ENCODE measurements at regions not wholly inside any gene's neighbourhood (a gene's known extent, or its start where the extent isn't known, plus 50 kb on each side); places are given as distances from the start of the nearest gene placed in this dataset.

DNA sequence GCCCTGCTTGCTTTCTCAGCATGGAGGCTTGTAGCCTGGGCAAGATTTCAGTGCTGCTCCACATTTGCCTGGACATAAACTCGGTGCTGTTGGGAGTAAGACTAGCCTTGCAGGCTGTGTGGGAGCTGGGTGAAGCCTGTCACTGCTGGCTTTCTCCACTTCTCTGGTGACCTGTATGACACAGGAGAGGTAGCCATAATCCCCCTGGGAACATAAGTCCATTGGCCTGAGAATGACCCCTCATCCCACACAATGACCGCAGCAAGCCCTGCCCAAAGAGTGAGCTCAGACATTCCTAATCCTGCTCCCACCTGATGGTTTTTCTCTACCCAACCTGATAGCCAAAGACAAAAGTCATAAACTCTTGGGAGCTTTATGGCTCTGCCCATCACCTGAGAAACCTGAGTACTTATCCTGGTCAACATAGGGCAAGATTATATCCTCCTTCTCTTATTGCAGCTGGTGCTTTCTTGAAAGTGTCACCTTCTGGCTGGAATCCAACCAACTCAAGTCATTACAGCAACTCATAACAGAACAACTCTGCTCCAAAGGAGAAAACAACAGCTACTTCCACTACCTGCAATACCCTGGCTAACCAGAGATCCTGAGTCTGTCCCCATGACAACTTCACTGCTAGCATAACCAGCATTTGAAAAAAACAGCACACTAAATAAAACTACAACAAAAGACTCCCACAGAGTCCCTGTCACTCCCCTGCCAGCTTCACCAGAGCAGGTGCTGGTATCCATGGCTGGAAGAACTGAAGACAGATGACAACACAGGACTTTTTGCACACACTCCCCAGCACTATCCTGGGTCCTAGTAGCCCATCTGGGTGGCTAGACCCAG lies 834.4 kb upstream of the DDX18 start:
- no peaks in the 10 kb centered on the region for H3K36me3 ChIP-seq (ENCODE audit: control insufficient read depth in 4 of 4, insufficient read depth in 3 of 4, low read depth in 1 of 4, low read length in 3 of 4)
- no peak for DNase-seq (ENCODE audit: low spot score)
- 83% methylated on average over 2 of the region's 2 CpGs for WGBS
- no peak overlapping the region for H3K27ac ChIP-seq (ENCODE audit: low read depth in 1 of 2, low read length in 2 of 2)
- TF ChIP-seq FOXA2 (IDR thresholded peaks at IDR 0.05), result no peak
- no peak for TF ChIP-seq RAD21 (IDR thresholded peaks at IDR 0.05)
- TF ChIP-seq, protein P1, sequence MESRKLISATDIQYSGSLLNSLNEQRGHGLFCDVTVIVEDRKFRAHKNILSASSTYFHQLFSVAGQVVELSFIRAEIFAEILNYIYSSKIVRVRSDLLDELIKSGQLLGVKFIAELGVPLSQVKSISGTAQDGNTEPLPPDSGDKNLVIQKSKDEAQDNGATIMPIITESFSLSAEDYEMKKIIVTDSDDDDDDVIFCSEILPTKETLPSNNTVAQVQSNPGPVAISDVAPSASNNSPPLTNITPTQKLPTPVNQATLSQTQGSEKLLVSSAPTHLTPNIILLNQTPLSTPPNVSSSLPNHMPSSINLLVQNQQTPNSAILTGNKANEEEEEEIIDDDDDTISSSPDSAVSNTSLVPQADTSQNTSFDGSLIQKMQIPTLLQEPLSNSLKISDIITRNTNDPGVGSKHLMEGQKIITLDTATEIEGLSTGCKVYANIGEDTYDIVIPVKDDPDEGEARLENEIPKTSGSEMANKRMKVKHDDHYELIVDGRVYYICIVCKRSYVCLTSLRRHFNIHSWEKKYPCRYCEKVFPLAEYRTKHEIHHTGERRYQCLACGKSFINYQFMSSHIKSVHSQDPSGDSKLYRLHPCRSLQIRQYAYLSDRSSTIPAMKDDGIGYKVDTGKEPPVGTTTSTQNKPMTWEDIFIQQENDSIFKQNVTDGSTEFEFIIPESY (IDR thresholded peaks at IDR 0.05), result no peak
- H3K9me3 ChIP-seq (ENCODE audit: control insufficient read depth in 4 of 4, low read length in 3 of 4), result no peaks in the 10 kb centered on the region
- no peak overlapping the region for H3K9ac ChIP-seq (ENCODE audit: low read depth in 1 of 2, low read length in 2 of 2)
- no peaks in the 10 kb centered on the region for H3K27me3 ChIP-seq (ENCODE audit: control insufficient read depth in 4 of 4, insufficient read depth in 4 of 4, low read length in 3 of 4)
- no peaks in the 10 kb centered on the region for H3K4me1 ChIP-seq (ENCODE audit: control insufficient read depth in 4 of 4, insufficient read depth in 4 of 4, low read length in 3 of 4)
- H3K4me3 ChIP-seq (ENCODE audit: low read depth in 1 of 3, low read length in 3 of 3), result no peak overlapping the region

DNA sequence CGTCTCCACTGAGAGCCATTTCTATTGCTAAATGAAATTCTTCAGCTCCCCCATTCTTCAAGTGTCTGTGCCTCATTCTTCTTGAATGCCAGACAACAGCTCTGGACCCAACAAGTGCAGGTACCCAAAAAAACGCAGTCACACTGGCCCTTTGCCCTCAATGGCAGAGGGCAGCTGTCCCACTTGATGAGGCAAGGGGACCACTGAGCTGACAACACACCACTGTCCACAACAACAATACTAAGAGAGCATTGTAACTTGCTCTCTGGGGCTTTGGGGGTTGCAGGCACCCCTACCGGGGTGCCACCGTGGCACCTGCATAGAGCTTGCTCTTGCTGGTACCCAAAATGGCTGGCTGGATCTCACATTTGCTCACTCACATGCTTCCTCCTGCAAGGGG lies 827.0 kb upstream of the DDX18 start:
- H3K27ac ChIP-seq (ENCODE audit: low read depth in 1 of 2, low read length in 2 of 2), result no peak overlapping the region
- WGBS, result 76% methylated on average over 4 of the region's 4 CpGs
- no peaks in the 10 kb centered on the region for H3K27me3 ChIP-seq (ENCODE audit: control insufficient read depth in 4 of 4, insufficient read depth in 4 of 4, low read length in 3 of 4)
- H3K4me3 ChIP-seq (ENCODE audit: low read depth in 1 of 3, low read length in 3 of 3), result no peak overlapping the region
- no peak overlapping the region for H3K9ac ChIP-seq (ENCODE audit: low read depth in 1 of 2, low read length in 2 of 2)
- DNase-seq (ENCODE audit: low spot score), result no peak
- no peaks in the 10 kb centered on the region for H3K36me3 ChIP-seq (ENCODE audit: control insufficient read depth in 4 of 4, insufficient read depth in 3 of 4, low read depth in 1 of 4, low read length in 3 of 4)
- TF ChIP-seq EGR1 (IDR thresholded peaks at IDR 0.05; ENCODE audit: low read depth in 2 of 2) (no peak), GABPA (IDR thresholded peaks at IDR 0.05 in 1 of 2, conservative IDR thresholded peaks at IDR 0.05 in 1 of 2) (no peak), HNF4G (IDR thresholded peaks at IDR 0.05) (no peak), YY1 (IDR thresholded peaks at IDR 0.05) (no peak)
- no peaks in the 10 kb centered on the region for H3K4me1 ChIP-seq (ENCODE audit: control insufficient read depth in 4 of 4, insufficient read depth in 4 of 4, low read length in 3 of 4)
- H3K9me3 ChIP-seq (ENCODE audit: control insufficient read depth in 4 of 4, low read length in 3 of 4), result no peaks in the 10 kb centered on the region

DNA sequence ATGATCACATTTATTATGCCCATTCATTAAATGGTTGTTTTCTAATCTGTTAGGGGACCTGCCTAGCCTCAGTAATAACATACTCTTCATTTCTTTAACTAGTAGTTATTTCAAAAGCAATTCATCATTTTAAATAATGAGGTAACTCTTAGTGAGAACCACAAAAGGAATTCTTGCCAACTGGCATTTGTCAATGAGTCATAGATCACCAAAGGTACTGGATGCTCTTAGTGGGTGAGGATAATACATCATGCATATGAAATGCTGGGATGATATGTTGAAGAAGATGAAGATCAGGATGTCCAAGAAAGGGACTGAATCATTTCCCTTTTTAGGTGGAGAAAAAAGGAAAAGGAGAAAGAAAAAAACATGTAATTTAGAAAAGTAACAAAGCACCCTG lies 826.2 kb upstream of the DDX18 start:
- DNase-seq (ENCODE audit: low spot score), result no peak
- Histone ChIP-seq H3K4me1 (ENCODE audit: control insufficient read depth in 4 of 4, insufficient read depth in 4 of 4, low read length in 3 of 4) (no peaks in the 10 kb centered on the region), H3K27ac (ENCODE audit: low read depth in 1 of 2, low read length in 2 of 2) (no peak overlapping the region), H3K27me3 (ENCODE audit: control insufficient read depth in 4 of 4, insufficient read depth in 4 of 4, low read length in 3 of 4) (no peaks in the 10 kb centered on the region), H3K4me3 (ENCODE audit: low read depth in 1 of 3, low read length in 3 of 3) (no peak overlapping the region), H3K9me3 (ENCODE audit: control insufficient read depth in 4 of 4, low read length in 3 of 4) (no peaks in the 10 kb centered on the region), H3K9ac (ENCODE audit: low read depth in 1 of 2, low read length in 2 of 2) (no peak overlapping the region), H3K36me3 (ENCODE audit: control insufficient read depth in 4 of 4, insufficient read depth in 3 of 4, low read depth in 1 of 4, low read length in 3 of 4) (no peaks in the 10 kb centered on the region)
- TF ChIP-seq, protein P2, sequence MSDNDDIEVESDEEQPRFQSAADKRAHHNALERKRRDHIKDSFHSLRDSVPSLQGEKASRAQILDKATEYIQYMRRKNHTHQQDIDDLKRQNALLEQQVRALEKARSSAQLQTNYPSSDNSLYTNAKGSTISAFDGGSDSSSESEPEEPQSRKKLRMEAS (IDR thresholded peaks at IDR 0.05), result no peak
- TF ChIP-seq, protein P1 (IDR thresholded peaks at IDR 0.05), result no peak
- TF ChIP-seq TAF1 (conservative IDR thresholded peaks at IDR 0.05), result no peak
- TF ChIP-seq HNF4G (IDR thresholded peaks at IDR 0.05), result no peak
- no peak for TF ChIP-seq HNF4A (conservative IDR thresholded peaks at IDR 0.05)
- TF ChIP-seq FOXA2 (IDR thresholded peaks at IDR 0.05), result no peak
- TF ChIP-seq, protein P3, sequence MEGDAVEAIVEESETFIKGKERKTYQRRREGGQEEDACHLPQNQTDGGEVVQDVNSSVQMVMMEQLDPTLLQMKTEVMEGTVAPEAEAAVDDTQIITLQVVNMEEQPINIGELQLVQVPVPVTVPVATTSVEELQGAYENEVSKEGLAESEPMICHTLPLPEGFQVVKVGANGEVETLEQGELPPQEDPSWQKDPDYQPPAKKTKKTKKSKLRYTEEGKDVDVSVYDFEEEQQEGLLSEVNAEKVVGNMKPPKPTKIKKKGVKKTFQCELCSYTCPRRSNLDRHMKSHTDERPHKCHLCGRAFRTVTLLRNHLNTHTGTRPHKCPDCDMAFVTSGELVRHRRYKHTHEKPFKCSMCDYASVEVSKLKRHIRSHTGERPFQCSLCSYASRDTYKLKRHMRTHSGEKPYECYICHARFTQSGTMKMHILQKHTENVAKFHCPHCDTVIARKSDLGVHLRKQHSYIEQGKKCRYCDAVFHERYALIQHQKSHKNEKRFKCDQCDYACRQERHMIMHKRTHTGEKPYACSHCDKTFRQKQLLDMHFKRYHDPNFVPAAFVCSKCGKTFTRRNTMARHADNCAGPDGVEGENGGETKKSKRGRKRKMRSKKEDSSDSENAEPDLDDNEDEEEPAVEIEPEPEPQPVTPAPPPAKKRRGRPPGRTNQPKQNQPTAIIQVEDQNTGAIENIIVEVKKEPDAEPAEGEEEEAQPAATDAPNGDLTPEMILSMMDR (IDR thresholded peaks at IDR 0.05; ENCODE audit: low read depth, low read length, missing input control), result no peak
- TF ChIP-seq YY1 (IDR thresholded peaks at IDR 0.05), result no peak
- no peak for TF ChIP-seq NR2F2 (IDR thresholded peaks at IDR 0.05)
- TF ChIP-seq EGR1 (IDR thresholded peaks at IDR 0.05; ENCODE audit: low read depth in 2 of 2), result no peak
- TF ChIP-seq GABPA (IDR thresholded peaks at IDR 0.05 in 1 of 2, conservative IDR thresholded peaks at IDR 0.05 in 1 of 2), result no peak

All from liver (tissue), 8 donors.